ENCODE measurements at regions not wholly inside any gene's neighbourhood (a gene's known extent, or its start where the extent isn't known, plus 50 kb on each side); places are given as distances from the start of the nearest gene placed in this dataset.

DNA sequence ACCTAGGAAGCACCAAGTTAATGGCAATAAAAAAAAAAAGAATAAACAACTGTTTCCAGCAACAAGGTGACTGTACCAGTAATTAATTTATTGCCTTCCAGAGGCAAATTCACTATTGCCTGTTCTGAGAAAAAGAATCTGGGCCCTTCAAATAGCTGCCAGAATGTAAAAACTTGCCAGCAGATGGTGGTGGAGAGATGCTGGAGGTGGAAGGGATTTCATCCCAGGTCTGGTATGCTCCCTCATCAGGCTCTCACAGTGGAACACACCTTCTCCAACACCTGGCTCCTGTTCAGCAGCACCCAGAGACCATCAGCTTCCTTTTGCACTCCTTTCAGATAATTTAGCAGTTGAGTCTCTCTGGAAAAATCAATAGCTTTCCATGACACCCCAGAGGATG lies 792.9 kb upstream of the ADAMTS5 start:
- no peak for TF ChIP-seq CTCF (IDR thresholded peaks at IDR 0.05)
- no peak for TF ChIP-seq ELF4 (CRISPR knock-in tag; IDR thresholded peaks at IDR 0.05; ENCODE audit: low read depth)
- no peak for TF ChIP-seq MAX (CRISPR knock-in tag; IDR thresholded peaks at IDR 0.05)
